ENCODE measurements at regions not wholly inside any gene's neighbourhood (a gene's known extent, or its start where the extent isn't known, plus 50 kb on each side); places are given as distances from the start of the nearest gene placed in this dataset.

GRCh38 chr2:8107150-8107549 is 574.7 kb upstream of the ID2 start:
- no peaks in the 10 kb centered on the region for H3K4me1 ChIP-seq (ENCODE audit: low read depth)
- H3K9me3 ChIP-seq (ENCODE audit: low read depth) = no peaks in the 10 kb centered on the region
- no peaks in the 10 kb centered on the region for H3K27me3 ChIP-seq
- no peak overlapping the region for H3K4me3 ChIP-seq
- DNase-seq (ENCODE audit: low read depth in 1 of 2, low spot score in 1 of 2) = no peak
- TF ChIP-seq CTCF (IDR thresholded peaks at IDR 0.05; ENCODE audit: low read depth, low read length) = no peak
- H3K36me3 ChIP-seq = no peaks in the 10 kb centered on the region
- no peak overlapping the region for H3K27ac ChIP-seq

GRCh38 chr2:8107621-8108378 is 574.1 kb upstream of the ID2 start:
- Histone ChIP-seq H3K27ac (no peak overlapping the region), H3K36me3 (no peaks in the 10 kb centered on the region), H3K27me3 (no peaks in the 10 kb centered on the region), H3K4me3 (no peak overlapping the region), H3K4me1 (ENCODE audit: low read depth) (no peaks in the 10 kb centered on the region), H3K9me3 (ENCODE audit: low read depth) (no peaks in the 10 kb centered on the region)
- DNase-seq (ENCODE audit: low read depth in 1 of 2, low spot score in 1 of 2) = no peak
- no peak for TF ChIP-seq CTCF (IDR thresholded peaks at IDR 0.05; ENCODE audit: low read depth, low read length)

GRCh38 chr2:8110716-8111115 is 571.1 kb upstream of the ID2 start:
- Histone ChIP-seq H3K27ac (no peak overlapping the region), H3K27me3 (no peaks in the 10 kb centered on the region), H3K9me3 (ENCODE audit: low read depth) (no peaks in the 10 kb centered on the region), H3K36me3 (no peaks in the 10 kb centered on the region), H3K4me3 (no peak overlapping the region), H3K4me1 (ENCODE audit: low read depth) (no peaks in the 10 kb centered on the region)
- no peak for TF ChIP-seq CTCF (IDR thresholded peaks at IDR 0.05; ENCODE audit: low read depth, low read length)
- no peak for DNase-seq (ENCODE audit: low read depth in 1 of 2, low spot score in 1 of 2)

- no peak overlapping the region for H3K27ac ChIP-seq
- no peak for DNase-seq (ENCODE audit: low read depth in 1 of 2, low spot score in 1 of 2)
- H3K4me3 ChIP-seq = no peak overlapping the region
- H3K36me3 ChIP-seq = no peaks in the 10 kb centered on the region
- no peaks in the 10 kb centered on the region for H3K9me3 ChIP-seq (ENCODE audit: low read depth)
- no peaks in the 10 kb centered on the region for H3K4me1 ChIP-seq (ENCODE audit: low read depth)
- H3K27me3 ChIP-seq = no peaks in the 10 kb centered on the region
- TF ChIP-seq CTCF (IDR thresholded peaks at IDR 0.05; ENCODE audit: low read depth, low read length) = no peak
These were observed 570.7 kb upstream of the ID2 start for GRCh38 chr2:8111193-8111592.

GRCh38 chr2:8115456-8115855 is 566.4 kb upstream of the ID2 start:
- TF ChIP-seq CTCF (IDR thresholded peaks at IDR 0.05; ENCODE audit: low read depth, low read length) = no peak
- H3K4me1 ChIP-seq (ENCODE audit: low read depth) = no peaks in the 10 kb centered on the region
- H3K9me3 ChIP-seq (ENCODE audit: low read depth) = no peaks in the 10 kb centered on the region
- H3K27ac ChIP-seq = no peak overlapping the region
- H3K27me3 ChIP-seq = no peaks in the 10 kb centered on the region
- no peak for DNase-seq (ENCODE audit: low read depth in 1 of 2, low spot score in 1 of 2)
- H3K36me3 ChIP-seq = no peaks in the 10 kb centered on the region
- H3K4me3 ChIP-seq = no peak overlapping the region
